ENCODE measurements at regions not wholly inside any gene's neighbourhood (a gene's known extent, or its start where the extent isn't known, plus 50 kb on each side); places are given as distances from the start of the nearest gene placed in this dataset.

GRCh38 chr16:85553436-85554113, 59.5 kb upstream of the GSE1 start (continued):
- TF ChIP-seq CSRNP1 (CRISPR knock-in tag; IDR thresholded peaks at IDR 0.05): peak; percentile 53; the same call in 1 of the 2 replicates
- TF ChIP-seq ZBTB25 (CRISPR knock-in tag; IDR thresholded peaks at IDR 0.05): no peak
- no peak; the same call in 1 of the 2 replicates for TF ChIP-seq ETS1 (CRISPR knock-in tag; IDR thresholded peaks at IDR 0.05)
- TF ChIP-seq HNRNPH1 (optimal IDR thresholded peaks at IDR 0.05; ENCODE audit: low read depth, low read length): no peak
- TF ChIP-seq KDM4B (CRISPR knock-in tag; IDR thresholded peaks at IDR 0.05): no peak
- TF ChIP-seq RERE (CRISPR knock-in tag; IDR thresholded peaks at IDR 0.05; ENCODE audit: low read depth): 0 out of 2 replicates have a peak, but pooled peaks have one; percentile 3
- TF ChIP-seq GTF2F1 (IDR thresholded peaks at IDR 0.05; ENCODE audit: low read length): no peak
- TF ChIP-seq ZNF180 (CRISPR knock-in tag; IDR thresholded peaks at IDR 0.05; ENCODE audit: borderline replicate concordance, low read depth): 0 out of 2 replicates have a peak, but pooled peaks have one; percentile 58
- TF ChIP-seq ZNF557 (CRISPR knock-in tag; IDR thresholded peaks at IDR 0.05): no peak
- peak; percentile 59; the same call in 1 of the 2 replicates for TF ChIP-seq CHD4 (IDR thresholded peaks at IDR 0.05; ENCODE audit: borderline replicate concordance, low read length)
- TF ChIP-seq JUND (CRISPR knock-in tag; IDR thresholded peaks at IDR 0.05): 0 out of 2 replicates have a peak, but pooled peaks have one; percentile 15
- 0 out of 2 replicates have a peak, but pooled peaks have one; percentile 52 for TF ChIP-seq ZNF841 (CRISPR knock-in tag; IDR thresholded peaks at IDR 0.05; ENCODE audit: borderline replicate concordance)
- TF ChIP-seq ZNF24 (IDR thresholded peaks at IDR 0.05): no peak
- 0 out of 2 replicates have a peak, but pooled peaks have one; percentile 3 for TF ChIP-seq ZNF552 (CRISPR knock-in tag; IDR thresholded peaks at IDR 0.05; ENCODE audit: borderline replicate concordance)
- TF ChIP-seq THAP7 (CRISPR knock-in tag; IDR thresholded peaks at IDR 0.05): peak; percentile 76; the same call in 1 of the 2 replicates
- TF ChIP-seq, protein P1, sequence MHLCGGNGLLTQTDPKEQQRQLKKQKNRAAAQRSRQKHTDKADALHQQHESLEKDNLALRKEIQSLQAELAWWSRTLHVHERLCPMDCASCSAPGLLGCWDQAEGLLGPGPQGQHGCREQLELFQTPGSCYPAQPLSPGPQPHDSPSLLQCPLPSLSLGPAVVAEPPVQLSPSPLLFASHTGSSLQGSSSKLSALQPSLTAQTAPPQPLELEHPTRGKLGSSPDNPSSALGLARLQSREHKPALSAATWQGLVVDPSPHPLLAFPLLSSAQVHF (CRISPR knock-in tag; IDR thresholded peaks at IDR 0.05): 0 out of 2 replicates have a peak, but pooled peaks have one; percentile 48
- TF ChIP-seq MAFK (conservative IDR thresholded peaks at IDR 0.05 in 1 of 2, IDR thresholded peaks at IDR 0.05 in 1 of 2; ENCODE audit: low read length in 2 of 2): no peak
- no peak for TF ChIP-seq ZFP1 (CRISPR knock-in tag; IDR thresholded peaks at IDR 0.05)
